CD14-positive monocyte (primary cell): ENCODE measurements at regions not wholly inside any gene's neighbourhood (a gene's known extent, or its start where the extent isn't known, plus 50 kb on each side); places are given as distances from the start of the nearest gene placed in this dataset.

Experiments
- DNase-seq, 3 donors: peaks; one replicate each; pipeline ENCODE4 v3.0.0-alpha.2; 2011 to 2022
- H2AFZ ChIP-seq: 2 replicates; pipeline ENCODE4 v1.6.0; 2012; ENCODE audit warnings: mild to moderate bottlenecking, low read depth, low read length, inconsistent platforms; ENCODE audit not compliant: insufficient read depth, poor library complexity, severe bottlenecking
- H3K27ac ChIP-seq, 2 donors: 1 replicate in 1 of 2; 2 replicates in 1 of 2; pipeline ENCODE4 v1.5.1; 2012 to 2013; ENCODE audit warnings: low read length in 2 of 2, control low read depth in 1 of 2, inconsistent platforms in 1 of 2, low read depth in 1 of 2, mild to moderate bottlenecking in 1 of 2
- H3K27me3 ChIP-seq, 2 donors: one replicate each; pipeline versions ENCODE4 v1.6.0 to v1.6.1; 2011 to 2013; ENCODE audit warnings: low read length in 2 of 2; ENCODE audit not compliant: control insufficient read depth in 2 of 2, insufficient read depth in 2 of 2
- H3K36me3 ChIP-seq, 2 donors: replicated peaks in 1 of 2; 1 replicate in 1 of 2; 2 replicates in 1 of 2; pipeline versions ENCODE4 v1.5.1 to v1.6.1; 2012 to 2013; ENCODE audit warnings: low read length in 2 of 2, control low read depth in 1 of 2, inconsistent platforms in 1 of 2, mild to moderate bottlenecking in 1 of 2; ENCODE audit not compliant: insufficient read depth in 2 of 2, control insufficient read depth in 1 of 2
- H3K4me1 ChIP-seq, 2 donors: 1 replicate in 1 of 2; 2 replicates in 1 of 2; pipeline versions ENCODE4 v1.5.1 to v1.6.1; 2012 to 2013; ENCODE audit warnings: low read length in 2 of 2, control low read depth in 1 of 2, inconsistent platforms in 1 of 2, mild to moderate bottlenecking in 1 of 2, moderate library complexity in 1 of 2; ENCODE audit not compliant: insufficient read depth in 2 of 2, control insufficient read depth in 1 of 2
- H3K4me2 ChIP-seq: replicated peaks from 2 replicates; pipeline ENCODE3; 2012; ENCODE audit warnings: low read length, moderate library complexity, mild to moderate bottlenecking; ENCODE audit not compliant: poor library complexity, severe bottlenecking; ENCODE audit errors: extremely low read depth
- H3K4me3 ChIP-seq, 3 experiments: fragments of 200-600 bp in 1 of 3; sonication (generic) in 1 of 3; replicated peaks in 1 of 3; 1 replicate in 2 of 3; 2 replicates in 1 of 3; pipeline ENCODE4 v1.5.1; 2011 to 2013; ENCODE audit warnings: low read length in 3 of 3, mild to moderate bottlenecking in 3 of 3, control low read depth in 2 of 3, low read depth in 2 of 3, inconsistent platforms in 1 of 3, moderate library complexity in 1 of 3
- H3K79me2 ChIP-seq: 2 replicates; pipeline ENCODE4 v1.6.0; 2012; ENCODE audit warnings: mild to moderate bottlenecking, control low read depth, inconsistent platforms, low read length, moderate library complexity; ENCODE audit not compliant: insufficient read depth
- H3K9ac ChIP-seq: 2 replicates; pipeline ENCODE4 v1.6.0; 2017; ENCODE audit warnings: low read length, mild to moderate bottlenecking; ENCODE audit not compliant: insufficient read depth, poor library complexity, severe bottlenecking
- H3K9me3 ChIP-seq, 2 donors: replicated peaks in 1 of 2; 1 replicate in 1 of 2; 2 replicates in 1 of 2; pipeline versions ENCODE4 v1.5.1 to v1.6.1; 2012 to 2013; ENCODE audit warnings: low read length in 2 of 2, control low read depth in 1 of 2; ENCODE audit not compliant: control insufficient read depth in 1 of 2, insufficient read depth in 1 of 2
- H4K20me1 ChIP-seq: 2 replicates; pipeline ENCODE4 v1.6.0; 2012; ENCODE audit warnings: mild to moderate bottlenecking, low read length, control low read depth, moderate library complexity; ENCODE audit not compliant: insufficient read depth
- H3K27ac Mint-ChIP-seq, 7 donors: one replicate each; pipeline ENCODE4 v1.8.0; 2020; ENCODE audit warnings: mild to moderate bottlenecking in 7 of 7, mixed read lengths in 7 of 7, moderate library complexity in 6 of 7, inconsistent platforms in 2 of 7
- H3K27me3 Mint-ChIP-seq, 3 donors: one replicate each; pipeline ENCODE4 v1.8.0; 2021 to 2022; ENCODE audit warnings: low read depth in 3 of 3, mild to moderate bottlenecking in 3 of 3, mixed read lengths in 3 of 3, moderate library complexity in 3 of 3, inconsistent platforms in 1 of 3
- H3K36me3 Mint-ChIP-seq, 2 donors: one replicate each; pipeline ENCODE4 v1.8.0; 2020; ENCODE audit warnings: mixed read lengths in 2 of 2, inconsistent platforms in 1 of 2, mild to moderate bottlenecking in 1 of 2
- H3K4me1 Mint-ChIP-seq: one replicate; pipeline ENCODE4 v1.8.0; 2020; ENCODE audit warnings: mild to moderate bottlenecking, mixed read lengths
- H3K4me3 Mint-ChIP-seq, 2 donors: one replicate each; pipeline ENCODE4 v1.8.0; 2020; ENCODE audit warnings: mild to moderate bottlenecking in 2 of 2, mixed read lengths in 2 of 2, moderate library complexity in 1 of 2
- H3K9me3 Mint-ChIP-seq, 7 donors: one replicate each; pipeline ENCODE4 v1.8.0; 2020 to 2022; ENCODE audit warnings: mixed read lengths in 7 of 7, mild to moderate bottlenecking in 6 of 7, moderate library complexity in 6 of 7, inconsistent platforms in 2 of 7
- WGBS: methylation state at CpG from one replicate; pipeline ENCODE4 v1.1.5; 2013; ENCODE audit warnings: missing lambda C conversion rate; ENCODE audit not compliant: insufficient coverage; 5-methylcytosine and 5-hydroxymethylcytosine counted together
- intact Hi-C, 2 donors: fragments of 100-400 bp; cut with micrococcal nuclease; formaldehyde crosslinking; loops; one replicate each; pipeline versions ENCODE4 v1.15.0 to v1.15.1; 2023
- TF ChIP-seq, protein P1 (sequence below): fragments of 200-600 bp; IDR thresholded peaks from one replicate; pipeline ENCODE4 v1.8.0; 2022; ENCODE audit warnings: antibody characterized with exemption, mild to moderate bottlenecking

DNA sequence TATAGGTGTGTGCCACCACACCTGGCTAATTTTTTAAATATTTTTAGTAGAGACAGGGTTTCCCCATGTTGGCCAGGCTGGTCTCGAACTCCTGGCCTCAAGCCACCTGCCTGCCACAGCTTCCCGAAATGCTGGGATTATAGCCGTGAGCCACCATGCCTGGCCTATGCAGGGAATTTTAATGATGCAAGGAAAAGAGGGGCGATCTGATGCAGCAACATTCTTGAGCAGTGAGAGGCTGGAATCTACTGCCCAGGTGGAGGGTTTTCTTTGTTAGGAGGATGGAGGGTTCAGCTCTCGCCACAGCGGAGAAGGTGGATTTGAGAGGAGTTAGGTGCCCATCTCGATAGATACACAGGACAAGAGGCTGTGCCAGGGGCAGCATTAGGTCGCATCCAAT lies 332.3 kb downstream of the GATA3 start:
- Histone ChIP-seq H3K27ac (no peak overlapping the region), H3K4me1 (no peaks in the 10 kb centered on the region), H3K79me2 (no peaks in the 10 kb centered on the region), H3K9me3 (peaks cover 0 to 2% of the 10 kb centered on the region in 2 donors), H2AFZ (no peak overlapping the region), H3K9ac (no peak overlapping the region), H3K27me3 (no peaks in the 10 kb centered on the region), H3K4me2 (no peak overlapping the region), H4K20me1 (no peaks in the 10 kb centered on the region), H3K4me3 (no peak overlapping the region), H3K36me3 (no peaks in the 10 kb centered on the region)
- Mint-ChIP-seq H3K27me3 (peaks cover 0 to 3% (median 1%) of the 10 kb centered on the region in 3 donors), H3K4me1 (no peaks in the 10 kb centered on the region), H3K27ac (no peak overlapping the region), H3K36me3 (no peaks in the 10 kb centered on the region), H3K4me3 (no peak overlapping the region), H3K9me3 (peaks cover 0 to 6% (median 4%) of the 10 kb centered on the region in 7 donors)
- no peak for DNase-seq
- intact Hi-C loops = no loop called here
- 98% methylated on average over 7 of the region's 8 CpGs for WGBS
- TF ChIP-seq, protein P1, sequence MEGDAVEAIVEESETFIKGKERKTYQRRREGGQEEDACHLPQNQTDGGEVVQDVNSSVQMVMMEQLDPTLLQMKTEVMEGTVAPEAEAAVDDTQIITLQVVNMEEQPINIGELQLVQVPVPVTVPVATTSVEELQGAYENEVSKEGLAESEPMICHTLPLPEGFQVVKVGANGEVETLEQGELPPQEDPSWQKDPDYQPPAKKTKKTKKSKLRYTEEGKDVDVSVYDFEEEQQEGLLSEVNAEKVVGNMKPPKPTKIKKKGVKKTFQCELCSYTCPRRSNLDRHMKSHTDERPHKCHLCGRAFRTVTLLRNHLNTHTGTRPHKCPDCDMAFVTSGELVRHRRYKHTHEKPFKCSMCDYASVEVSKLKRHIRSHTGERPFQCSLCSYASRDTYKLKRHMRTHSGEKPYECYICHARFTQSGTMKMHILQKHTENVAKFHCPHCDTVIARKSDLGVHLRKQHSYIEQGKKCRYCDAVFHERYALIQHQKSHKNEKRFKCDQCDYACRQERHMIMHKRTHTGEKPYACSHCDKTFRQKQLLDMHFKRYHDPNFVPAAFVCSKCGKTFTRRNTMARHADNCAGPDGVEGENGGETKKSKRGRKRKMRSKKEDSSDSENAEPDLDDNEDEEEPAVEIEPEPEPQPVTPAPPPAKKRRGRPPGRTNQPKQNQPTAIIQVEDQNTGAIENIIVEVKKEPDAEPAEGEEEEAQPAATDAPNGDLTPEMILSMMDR = no peak

DNA sequence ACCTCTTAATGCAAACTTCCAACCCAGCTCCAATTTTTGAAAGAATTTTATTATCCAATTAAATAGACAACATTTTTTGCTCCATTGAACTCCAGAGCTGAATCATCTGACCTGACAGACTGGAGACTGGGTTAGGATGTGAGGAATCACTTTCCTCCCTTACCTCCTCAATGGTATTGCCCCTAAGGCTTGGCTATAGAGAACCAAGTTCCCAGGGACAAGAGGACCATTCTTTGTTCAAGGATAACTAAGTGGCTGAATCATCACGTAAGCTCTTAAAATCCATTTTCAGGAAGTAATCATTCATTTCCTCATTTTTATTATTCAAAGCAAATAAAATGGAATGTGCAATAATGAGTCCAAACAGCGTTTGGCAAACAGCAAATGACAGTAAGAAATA lies 335.1 kb downstream of the GATA3 start:
- no peaks in the 10 kb centered on the region for H3K79me2 ChIP-seq
- TF ChIP-seq, protein P1 = no peak
- Mint-ChIP-seq H3K27me3 (peaks cover 1 to 3% (median 2%) of the 10 kb centered on the region in 3 donors), H3K36me3 (no peaks in the 10 kb centered on the region), H3K27ac (no peak overlapping the region), H3K4me3 (no peak overlapping the region), H3K9me3 (peaks cover 0 to 6% (median 4%) of the 10 kb centered on the region in 7 donors), H3K4me1 (no peaks in the 10 kb centered on the region)
- H2AFZ ChIP-seq = no peak overlapping the region
- no peak overlapping the region for H3K9ac ChIP-seq
- peaks cover 0 to 2% of the 10 kb centered on the region in 2 donors for H3K9me3 ChIP-seq
- no peaks in the 10 kb centered on the region for H3K4me1 ChIP-seq
- no peaks in the 10 kb centered on the region for H3K36me3 ChIP-seq
- H3K4me2 ChIP-seq = no peak overlapping the region
- intact Hi-C loops = no loop called here
- DNase-seq = no peak
- no peaks in the 10 kb centered on the region for H3K27me3 ChIP-seq
- no peak overlapping the region for H3K27ac ChIP-seq
- H3K4me3 ChIP-seq = no peak overlapping the region
- WGBS = no CpG with 5 or more reads among the region's 2 CpGs
- no peaks in the 10 kb centered on the region for H4K20me1 ChIP-seq
